HUES64 (cell line): ENCODE measurements at regions not wholly inside any gene's neighbourhood (a gene's known extent, or its start where the extent isn't known, plus 50 kb on each side); places are given as distances from the start of the nearest gene placed in this dataset.
"Not testable (repeated sequence)": the region's sequence is repeated elsewhere in the genome, so short reads cannot be mapped to it uniquely, and the experiment has no call there.

Source experiments
- H3K27ac ChIP-seq: 2 replicates; pipeline ENCODE4 v1.7.0; 2013; ENCODE audit warnings: low read depth, low read length, inconsistent platforms
- H3K27me3 ChIP-seq: 2 replicates; pipeline ENCODE4 v1.6.1; 2013; ENCODE audit warnings: mild to moderate bottlenecking, low read length; ENCODE audit not compliant: insufficient read depth
- H3K36me3 ChIP-seq: 2 replicates; pipeline ENCODE4 v1.6.1; 2013; ENCODE audit warnings: mild to moderate bottlenecking, low read length; ENCODE audit not compliant: insufficient read depth
- H3K4me1 ChIP-seq: 2 replicates; pipeline ENCODE4 v1.6.1; 2013; ENCODE audit warnings: mild to moderate bottlenecking, low read length, moderate library complexity; ENCODE audit not compliant: insufficient read depth
- H3K4me3 ChIP-seq: 2 replicates; pipeline ENCODE4 v1.5.1; 2013; ENCODE audit warnings: mild to moderate bottlenecking, low read length, moderate library complexity
- H3K9ac ChIP-seq: 2 replicates; pipeline ENCODE4 v1.6.1; 2013; ENCODE audit warnings: mild to moderate bottlenecking, low read depth, low read length
- H3K9me3 ChIP-seq: 2 replicates; pipeline ENCODE4 v1.6.1; 2013; ENCODE audit warnings: low read depth, low read length; ENCODE audit not compliant: insufficient read depth
- WGBS: fragments of 150-250, 120-280 bp; methylation state at CpG from one replicate; pipeline ENCODE4 v1.1.7; 2013; ENCODE audit warnings: missing lambda C conversion rate; 5-methylcytosine and 5-hydroxymethylcytosine counted together

- Histone ChIP-seq H3K4me3 (no peak overlapping the region), H3K9me3 (no peaks in the 10 kb centered on the region), H3K9ac (no peak overlapping the region), H3K4me1 (no peaks in the 10 kb centered on the region), H3K27me3 (no peaks in the 10 kb centered on the region), H3K27ac (no peak overlapping the region), H3K36me3 (no peaks in the 10 kb centered on the region)
- WGBS = 94% methylated on average over 3 of the region's 3 CpGs
Measured at GRCh38 chr1:83508485-83509151, 490.3 kb downstream of the TTLL7 start.

- no peaks in the 10 kb centered on the region for H3K27me3 ChIP-seq
- no peaks in the 10 kb centered on the region for H3K9me3 ChIP-seq
- H3K4me1 ChIP-seq = no peaks in the 10 kb centered on the region
- no peak overlapping the region for H3K9ac ChIP-seq
- no peak overlapping the region for H3K27ac ChIP-seq
- WGBS = 90% methylated on average over 1 of the region's 1 CpG
- H3K36me3 ChIP-seq = no peaks in the 10 kb centered on the region
- no peak overlapping the region for H3K4me3 ChIP-seq
Measured at GRCh38 chr1:83505148-83505547, 493.8 kb downstream of the TTLL7 start.

- Histone ChIP-seq H3K4me3 (no peak overlapping the region), H3K4me1 (no peaks in the 10 kb centered on the region), H3K36me3 (no peaks in the 10 kb centered on the region), H3K9me3 (no peaks in the 10 kb centered on the region), H3K27ac (no peak overlapping the region), H3K9ac (no peak overlapping the region), H3K27me3 (no peaks in the 10 kb centered on the region)
- WGBS = 96% methylated on average over 2 of the region's 3 CpGs
Measured at GRCh38 chr1:83503153-83503552, 495.8 kb downstream of the TTLL7 start.

- Histone ChIP-seq H3K4me3 (no peak overlapping the region), H3K9ac (no peak overlapping the region), H3K9me3 (no peaks in the 10 kb centered on the region), H3K4me1 (no peaks in the 10 kb centered on the region), H3K27ac (no peak overlapping the region), H3K36me3 (no peaks in the 10 kb centered on the region), H3K27me3 (no peaks in the 10 kb centered on the region)
- 89% methylated on average over 1 of the region's 1 CpG for WGBS
Measured at GRCh38 chr1:83500987-83501591, 497.8 kb downstream of the TTLL7 start.

GRCh38 chr1:83500531-83500930 is 498.4 kb downstream of the TTLL7 start:
- H3K4me3 ChIP-seq = no peak overlapping the region
- WGBS = 100% methylated on average over 1 of the region's 1 CpG
- H3K4me1 ChIP-seq = no peaks in the 10 kb centered on the region
- H3K9me3 ChIP-seq = no peaks in the 10 kb centered on the region
- H3K27me3 ChIP-seq = no peaks in the 10 kb centered on the region
- H3K27ac ChIP-seq = no peak overlapping the region
- H3K9ac ChIP-seq = no peak overlapping the region
- H3K36me3 ChIP-seq = no peaks in the 10 kb centered on the region

- no peaks in the 10 kb centered on the region for H3K27me3 ChIP-seq
- H3K4me1 ChIP-seq = no peaks in the 10 kb centered on the region
- WGBS = 91% methylated on average over 3 of the region's 3 CpGs
- H3K36me3 ChIP-seq = no peaks in the 10 kb centered on the region
- no peak overlapping the region for H3K27ac ChIP-seq
- H3K4me3 ChIP-seq = no peak overlapping the region
- H3K9ac ChIP-seq = no peak overlapping the region
- H3K9me3 ChIP-seq = no peaks in the 10 kb centered on the region
Measured at GRCh38 chr1:83499998-83500397, 498.9 kb downstream of the TTLL7 start.

GRCh38 chr1:83497563-83497962 is 501.4 kb downstream of the TTLL7 start:
- WGBS = 88% methylated on average over 1 of the region's 1 CpG
- no peaks in the 10 kb centered on the region for H3K36me3 ChIP-seq
- no peak overlapping the region for H3K4me3 ChIP-seq
- no peaks in the 10 kb centered on the region for H3K27me3 ChIP-seq
- no peaks in the 10 kb centered on the region for H3K9me3 ChIP-seq
- H3K9ac ChIP-seq = no peak overlapping the region
- no peak overlapping the region for H3K27ac ChIP-seq
- H3K4me1 ChIP-seq = no peaks in the 10 kb centered on the region

GRCh38 chr1:83495560-83495959 is 503.4 kb downstream of the TTLL7 start:
- Histone ChIP-seq H3K27me3 (no peaks in the 10 kb centered on the region), H3K36me3 (no peaks in the 10 kb centered on the region), H3K9ac (no peak overlapping the region), H3K27ac (no peak overlapping the region), H3K4me3 (no peak overlapping the region), H3K4me1 (no peaks in the 10 kb centered on the region), H3K9me3 (no peaks in the 10 kb centered on the region)
- WGBS = 95% methylated on average over 9 of the region's 9 CpGs

GRCh38 chr1:83493633-83494032 is 505.3 kb downstream of the TTLL7 start:
- Histone ChIP-seq H3K36me3 (no peaks in the 10 kb centered on the region), H3K4me3 (no peak overlapping the region), H3K27ac (no peak overlapping the region), H3K27me3 (no peaks in the 10 kb centered on the region), H3K9ac (no peak overlapping the region), H3K4me1 (no peaks in the 10 kb centered on the region), H3K9me3 (no peaks in the 10 kb centered on the region)
- 93% methylated on average over 2 of the region's 2 CpGs for WGBS

- Histone ChIP-seq H3K27ac (no peak overlapping the region), H3K4me1 (no peaks in the 10 kb centered on the region), H3K9me3 (no peaks in the 10 kb centered on the region), H3K9ac (no peak overlapping the region), H3K36me3 (no peaks in the 10 kb centered on the region), H3K4me3 (no peak overlapping the region), H3K27me3 (no peaks in the 10 kb centered on the region)
- 98% methylated on average over 2 of the region's 2 CpGs for WGBS
Measured at GRCh38 chr1:83491930-83492329, 507.0 kb downstream of the TTLL7 start.

- no peaks in the 10 kb centered on the region for H3K27me3 ChIP-seq
- no peak overlapping the region for H3K9ac ChIP-seq
- no peaks in the 10 kb centered on the region for H3K36me3 ChIP-seq
- no peaks in the 10 kb centered on the region for H3K9me3 ChIP-seq
- H3K4me3 ChIP-seq = no peak overlapping the region
- no peaks in the 10 kb centered on the region for H3K4me1 ChIP-seq
- H3K27ac ChIP-seq = no peak overlapping the region
Measured at GRCh38 chr1:83490988-83491387, 507.9 kb downstream of the TTLL7 start.

GRCh38 chr1:83488105-83488504 is 510.8 kb downstream of the TTLL7 start:
- H3K9ac ChIP-seq, H3K27ac ChIP-seq, H3K4me1 ChIP-seq, H3K27me3 ChIP-seq, H3K36me3 ChIP-seq, H3K4me3 ChIP-seq, H3K9me3 ChIP-seq: not testable (repeated sequence)
